ENCODE measurements at regions not wholly inside any gene's neighbourhood (a gene's known extent, or its start where the extent isn't known, plus 50 kb on each side); places are given as distances from the start of the nearest gene placed in this dataset.

DNA sequence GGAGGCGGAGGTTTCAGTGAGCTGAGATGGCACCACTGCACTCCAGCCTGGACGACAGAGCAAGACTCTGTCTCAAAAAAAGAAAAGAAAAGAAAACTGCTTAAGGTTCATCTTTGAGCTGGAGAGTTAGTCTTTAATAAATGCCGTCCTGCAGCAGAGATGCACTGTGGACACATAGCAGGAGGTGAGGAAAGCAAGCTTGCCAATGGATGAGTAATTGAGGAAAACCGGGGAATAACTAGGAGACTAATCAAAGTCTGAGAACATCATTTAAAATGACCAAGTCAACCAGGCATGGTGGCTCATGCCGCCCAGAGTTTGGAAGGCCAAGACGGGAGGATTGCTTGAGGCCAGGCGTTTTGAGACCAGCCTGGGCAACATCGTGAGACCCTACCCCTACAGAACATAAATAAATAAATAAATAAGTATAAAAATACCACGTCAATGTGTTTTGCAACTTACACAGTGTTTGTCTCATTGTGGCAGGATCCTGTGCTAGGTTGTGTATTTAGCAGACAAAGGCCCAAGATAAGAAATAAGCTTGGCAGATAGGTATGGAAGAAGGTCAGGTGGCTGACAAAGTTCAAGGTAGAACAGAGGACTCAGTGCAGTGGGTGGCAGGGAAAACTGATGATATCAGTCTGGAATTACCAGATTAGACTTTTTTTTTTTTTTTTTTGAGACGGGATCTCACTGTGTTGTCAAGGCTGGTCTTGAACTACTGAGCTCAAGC lies 115.7 kb upstream of the KMT2C start:
- TF ChIP-seq EZH2 (conservative IDR thresholded peaks at IDR 0.05; ENCODE audit: low read depth, low read length): no peak
- TF ChIP-seq CCAR2 (optimal IDR thresholded peaks at IDR 0.05; ENCODE audit: low read depth, low read length): no peak
- no peak for TF ChIP-seq CHD2 (IDR thresholded peaks at IDR 0.05; ENCODE audit: low read depth, low read length)
